ENCODE measurements at regions not wholly inside any gene's neighbourhood (a gene's known extent, or its start where the extent isn't known, plus 50 kb on each side); places are given as distances from the start of the nearest gene placed in this dataset.
A peak's percentile ranks its signal among the peaks of the same experiment; 100 is the strongest.
"Not testable (repeated sequence)": the region's sequence is repeated elsewhere in the genome, so short reads cannot be mapped to it uniquely, and the experiment has no call there.

DNA sequence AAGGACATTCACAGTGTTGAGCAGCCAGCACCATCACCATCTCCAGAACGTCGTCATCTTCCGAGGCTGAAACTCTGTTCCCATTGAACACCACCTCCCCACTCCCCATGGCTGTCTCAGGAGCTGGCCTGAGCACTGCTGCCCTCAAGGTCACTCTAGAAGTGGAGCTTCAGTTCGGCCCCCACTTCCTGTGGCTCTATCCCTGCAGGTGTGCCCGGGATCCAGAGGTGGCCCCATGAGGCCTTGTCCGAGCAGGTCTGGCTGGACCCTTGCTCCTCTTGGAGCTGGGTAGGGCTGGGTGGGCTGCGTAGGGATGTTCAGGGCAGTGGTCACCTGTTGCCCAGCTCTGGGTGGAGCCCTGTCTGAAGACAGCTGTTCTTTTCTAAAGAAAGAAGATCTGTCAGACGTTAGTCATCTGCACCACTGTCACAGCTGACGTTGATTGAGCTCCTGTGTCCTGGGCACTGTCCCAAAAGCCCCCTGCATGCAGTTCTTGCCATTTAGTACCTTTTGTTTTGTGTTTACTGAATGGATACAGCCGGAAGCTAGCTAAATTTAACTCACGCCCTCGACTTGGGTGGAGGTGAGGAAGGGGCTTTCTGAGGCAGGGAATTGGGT, 75.5 kb upstream of the CLDN5 start:
- no peak for DNase-seq

DNA sequence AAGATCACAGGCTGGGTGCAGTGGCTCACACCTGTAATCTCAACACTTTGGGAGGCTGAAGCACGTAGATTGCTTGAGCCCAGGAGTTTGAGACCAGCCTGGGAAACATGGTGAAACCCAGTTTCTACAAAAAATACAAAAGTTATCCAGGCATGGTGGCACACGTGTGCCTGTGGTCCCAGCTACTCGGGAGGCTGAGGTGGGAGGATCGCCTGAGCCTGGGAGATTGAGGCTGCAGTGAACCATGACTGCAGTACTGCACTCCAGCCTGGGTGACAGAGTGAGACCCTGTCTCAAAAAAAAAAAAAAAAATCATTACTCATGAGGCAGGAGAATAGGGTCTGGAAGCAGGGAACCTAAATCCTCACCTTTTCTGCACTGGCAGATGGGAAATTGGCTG, 79.1 kb upstream of the CLDN5 start:
- not testable (repeated sequence) for DNase-seq

DNA sequence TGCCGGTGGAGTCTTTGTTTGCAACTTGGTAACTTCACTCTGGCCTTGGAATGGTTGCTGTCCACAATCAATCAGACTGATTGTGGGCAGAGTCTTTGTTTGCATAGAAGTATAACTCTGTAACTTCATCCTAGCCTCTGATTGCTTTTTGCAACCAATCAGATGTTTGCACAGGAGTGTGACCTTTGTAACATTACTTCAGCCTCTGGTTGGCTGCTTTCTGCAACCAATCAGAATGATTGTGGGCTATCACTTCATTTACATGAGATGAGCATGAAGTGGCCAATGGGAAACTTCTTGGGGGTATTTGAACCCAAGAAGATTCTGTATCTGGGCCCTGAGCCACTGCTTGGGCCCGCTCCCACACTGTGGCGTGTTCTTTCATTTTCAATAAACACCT, 79.6 kb upstream of the CLDN5 start:
- DNase-seq, result no peak

DNA sequence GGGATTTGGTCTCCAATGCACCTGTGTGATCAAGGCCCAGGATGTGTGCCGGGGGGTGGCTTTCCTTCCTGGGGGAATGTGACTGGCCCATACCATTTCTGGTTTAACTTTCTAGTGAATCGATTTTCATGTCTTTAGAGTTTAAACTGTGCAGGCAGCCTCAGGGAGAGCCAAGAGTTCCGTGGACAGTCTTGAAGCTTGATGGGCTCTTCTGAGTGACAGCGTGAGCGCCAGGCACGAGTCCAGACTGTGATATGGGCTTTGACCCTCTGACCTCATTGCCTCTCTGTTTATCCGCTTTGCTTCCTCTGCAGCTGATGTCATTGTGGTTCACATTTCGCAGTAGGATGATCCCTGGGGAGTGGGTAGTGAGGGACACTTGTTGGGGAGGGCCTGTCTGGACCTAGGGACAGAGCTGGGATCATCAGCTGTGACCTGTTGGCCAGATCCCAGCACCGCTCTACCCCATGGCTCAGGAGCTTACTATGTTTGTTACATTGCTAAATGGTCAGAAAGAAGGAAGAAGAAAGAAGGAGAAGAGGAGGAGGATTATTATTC, 80.6 kb upstream of the CLDN5 start:
- DNase-seq, result no peak

DNA sequence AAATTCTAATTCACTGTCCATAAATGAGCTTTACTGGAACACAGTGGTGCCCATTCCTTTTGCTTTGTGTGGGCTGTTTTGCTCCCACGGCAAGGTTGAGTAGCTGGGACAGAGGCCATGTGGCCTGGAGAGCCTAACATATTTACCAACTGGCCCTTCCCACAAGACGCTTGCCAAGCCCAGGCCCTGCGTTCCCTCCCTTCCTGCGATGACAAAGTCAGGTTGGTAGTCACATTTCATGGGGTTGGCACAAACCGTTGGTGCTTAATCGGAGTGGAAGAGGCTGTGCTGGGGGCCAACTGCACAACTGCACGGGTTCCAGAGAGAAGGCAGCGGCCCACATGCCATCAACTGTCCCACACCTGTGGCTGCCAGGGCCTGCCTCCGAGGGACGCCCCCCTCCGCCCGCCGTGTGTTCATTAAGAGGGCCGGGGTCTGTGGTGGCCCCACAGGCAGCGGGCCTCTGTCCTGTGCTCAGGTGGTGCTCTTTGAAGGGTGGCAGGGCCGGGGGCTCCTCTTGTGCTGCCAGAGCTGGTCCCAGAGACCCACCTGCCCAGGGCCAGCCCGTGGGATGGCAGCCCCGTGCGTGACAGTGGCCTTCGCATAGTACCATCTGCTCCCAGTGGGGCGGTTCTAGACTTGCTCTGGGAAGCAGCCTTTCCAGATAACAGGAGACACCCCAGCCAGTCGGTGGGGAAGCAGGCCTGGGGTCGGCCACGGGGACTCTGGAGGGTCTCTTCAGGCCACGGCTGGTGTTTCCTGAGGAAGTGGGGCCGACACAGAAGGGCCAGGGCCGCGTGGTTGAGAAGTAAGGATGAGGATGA, 81.5 kb upstream of the CLDN5 start:
- DNase-seq, result no peak

DNA sequence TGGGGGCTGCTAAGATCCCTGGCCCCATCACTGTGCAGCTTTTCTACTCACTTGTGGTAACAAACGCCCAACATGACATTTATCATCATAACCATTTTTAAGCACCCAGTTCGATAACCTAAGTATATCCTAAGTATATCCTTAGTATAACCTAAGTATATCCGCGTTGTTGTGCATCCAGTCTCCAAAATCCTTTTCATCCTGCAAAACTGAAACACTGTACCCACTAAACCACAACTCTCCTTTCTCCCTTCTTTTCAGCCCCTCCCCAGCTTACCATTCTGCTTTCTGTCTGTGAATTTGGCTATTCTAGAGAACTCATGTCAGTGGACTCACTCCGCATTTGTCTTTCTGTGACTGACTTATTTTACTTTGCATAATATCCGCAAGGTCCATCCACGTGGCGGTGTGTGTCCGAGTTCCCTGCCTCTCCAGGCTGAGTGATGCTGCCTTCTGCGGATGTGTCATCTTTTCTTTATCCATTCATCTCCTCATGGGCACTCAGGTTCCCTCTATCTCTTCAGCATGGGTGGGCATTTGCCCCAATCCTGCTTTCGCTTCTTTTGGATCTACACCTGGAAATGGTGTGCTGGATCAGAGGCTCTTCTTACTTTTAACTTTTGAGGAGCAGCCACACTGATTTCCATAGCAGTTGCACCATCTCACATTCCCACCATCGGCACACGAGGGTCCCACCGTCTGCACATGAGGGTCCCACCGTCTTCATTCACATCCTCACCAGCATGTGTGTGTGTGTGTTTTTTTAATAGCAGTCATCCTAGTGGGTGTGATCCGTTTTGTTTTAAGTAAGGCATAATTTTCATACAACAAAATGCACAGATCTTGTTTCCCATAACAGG, 82.4 kb upstream of the CLDN5 start:
- no peak for DNase-seq

DNA sequence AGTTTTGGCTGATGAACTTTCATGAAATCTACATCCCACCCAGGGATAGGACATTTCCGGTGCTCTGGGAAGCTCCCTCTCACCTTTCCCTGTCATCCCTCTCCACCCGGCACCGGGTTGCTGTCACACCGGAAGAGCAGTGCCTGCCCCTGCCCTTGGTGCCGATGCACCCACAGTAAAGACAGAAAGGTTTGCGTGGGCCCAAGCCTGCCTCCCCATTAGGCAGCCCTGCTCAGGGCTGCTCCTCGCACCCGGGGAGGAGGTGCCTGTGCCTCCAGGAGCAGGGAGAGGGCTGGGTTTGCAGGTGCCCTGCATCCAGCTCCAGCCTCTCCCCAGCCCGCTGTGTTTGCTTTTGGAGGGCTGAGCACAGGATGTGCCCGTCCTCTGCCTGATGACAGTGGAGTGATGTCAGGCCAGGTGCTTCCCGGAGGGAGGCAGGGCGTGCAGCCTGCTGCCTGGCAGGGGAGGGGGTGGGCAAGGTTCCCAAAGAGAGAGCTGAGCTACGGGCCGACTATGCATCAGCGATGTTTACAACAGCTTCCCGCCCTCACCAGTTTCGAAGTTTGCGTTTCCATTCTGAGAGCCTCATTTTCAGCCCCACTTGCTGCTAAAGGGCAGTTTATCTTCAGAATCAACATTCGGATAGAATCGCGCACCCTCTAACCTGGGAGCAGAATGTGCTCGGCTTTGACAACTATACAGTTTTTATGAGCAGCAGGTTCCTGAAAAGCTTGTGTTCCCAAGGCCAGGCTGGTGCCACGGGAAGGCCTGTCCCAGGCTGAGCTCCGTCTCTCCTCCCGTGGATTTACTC, 83.2 kb upstream of the CLDN5 start:
- DNase-seq, result peak; percentile 19

DNA sequence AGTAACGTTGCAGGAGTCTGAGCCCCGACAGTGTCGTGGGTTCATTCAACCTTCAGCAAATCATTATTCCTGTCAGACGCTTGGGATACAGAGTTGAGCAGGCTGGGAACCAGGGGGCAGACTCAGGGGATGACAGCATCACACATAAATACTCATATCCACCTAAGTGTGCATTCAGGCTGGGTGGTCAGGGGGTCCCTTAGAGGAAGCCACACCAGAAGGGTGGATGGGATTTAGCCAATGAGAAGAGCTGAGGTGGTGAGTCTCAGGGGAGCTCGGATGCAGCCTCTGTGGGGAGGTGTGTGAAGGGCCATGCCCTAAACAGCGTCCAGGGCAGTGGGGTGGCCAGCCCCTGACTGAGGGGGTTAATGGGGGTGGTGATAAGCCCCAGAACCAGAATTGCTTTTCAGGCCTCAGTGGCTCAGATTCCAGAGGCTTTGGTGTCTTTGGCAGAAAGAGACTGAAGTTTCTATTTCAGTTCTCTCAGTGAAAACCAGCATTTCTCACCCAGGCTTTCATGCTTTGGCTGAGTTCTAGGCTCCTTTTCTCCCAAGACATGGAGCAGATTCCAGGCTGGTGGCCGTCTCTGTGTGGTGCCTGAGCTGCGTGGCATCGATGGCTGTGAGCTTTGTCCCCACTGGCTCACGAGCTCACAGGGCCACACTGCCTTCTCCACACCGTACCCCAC, 83.9 kb upstream of the CLDN5 start:
- no peak for DNase-seq

DNA sequence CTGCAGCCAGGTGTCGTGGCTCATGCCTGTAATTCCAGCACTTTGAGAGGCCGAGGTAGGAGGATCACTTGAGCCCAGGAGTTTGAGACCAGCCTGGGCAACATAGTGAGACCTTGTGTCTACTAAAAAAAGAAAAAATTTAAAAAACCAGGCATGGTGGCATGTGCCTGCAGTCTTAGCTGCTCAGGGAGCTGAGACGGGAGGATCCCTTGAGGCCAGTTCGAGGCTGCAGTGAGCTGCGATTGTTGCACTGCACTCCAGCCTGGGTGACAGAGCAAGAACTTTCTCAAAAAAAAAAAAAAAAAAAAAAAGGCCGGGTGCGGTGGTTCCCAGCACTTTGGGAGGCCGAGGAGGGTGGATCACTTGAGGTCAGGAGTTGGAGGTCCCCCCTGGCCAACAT, 85.5 kb upstream of the CLDN5 start:
- DNase-seq, result not testable (repeated sequence)

DNA sequence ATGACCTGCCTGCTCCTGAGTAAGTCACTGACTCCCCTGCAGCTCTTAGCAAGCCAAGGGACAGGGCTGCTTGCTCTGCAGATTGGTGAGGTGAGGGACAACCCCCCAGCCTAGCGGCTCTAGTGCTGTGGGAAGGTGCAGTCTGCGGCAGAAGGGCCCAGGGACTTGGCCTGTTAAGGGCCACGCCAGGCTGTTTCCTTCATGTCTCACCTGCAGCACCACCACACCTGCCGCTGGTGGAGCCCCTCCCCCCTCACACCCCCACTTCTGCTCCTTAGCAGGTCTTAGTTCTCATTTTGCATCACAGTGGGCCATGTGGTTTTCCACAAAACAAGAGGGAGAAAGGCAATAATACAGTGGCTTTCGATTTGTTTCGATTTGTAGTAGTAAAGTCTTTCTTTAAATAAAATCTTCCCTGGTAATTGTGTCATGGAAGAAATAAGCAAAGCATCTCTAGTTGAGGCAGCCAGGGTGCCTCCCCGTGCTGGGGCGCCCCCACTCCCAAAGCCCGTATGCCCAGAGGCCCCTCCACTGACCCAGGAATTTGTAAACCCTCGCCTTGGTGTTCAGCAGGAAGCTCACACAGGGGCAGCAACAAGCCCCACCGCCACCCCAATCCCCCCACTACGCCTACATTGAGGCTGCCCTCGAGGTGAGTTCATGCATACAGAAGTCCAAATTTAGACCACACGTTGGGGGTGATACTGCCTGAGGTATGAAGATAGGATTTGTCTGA, 86.5 kb upstream of the CLDN5 start:
- DNase-seq, result no peak

DNA sequence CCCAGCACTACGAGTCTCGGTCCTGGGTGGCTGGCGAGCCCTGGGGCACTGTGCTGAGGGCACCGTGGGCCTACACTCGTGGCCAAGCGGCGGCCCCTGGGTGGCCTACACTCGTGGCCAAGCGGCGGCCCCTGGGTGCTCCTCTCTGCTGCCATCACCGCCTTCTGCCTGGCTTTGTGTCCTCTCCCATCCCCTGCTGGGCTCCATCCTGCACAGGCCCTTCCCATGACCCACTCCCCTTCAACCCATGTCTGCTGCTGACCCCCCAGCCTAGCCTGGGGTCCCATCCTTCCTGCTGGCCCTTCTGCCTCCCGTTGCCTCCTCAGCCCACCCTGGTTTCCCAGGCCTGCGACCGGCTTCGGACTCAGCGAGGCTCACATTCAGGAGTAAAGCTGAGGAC, 87.4 kb upstream of the CLDN5 start:
- DNase-seq, result no peak

DNA sequence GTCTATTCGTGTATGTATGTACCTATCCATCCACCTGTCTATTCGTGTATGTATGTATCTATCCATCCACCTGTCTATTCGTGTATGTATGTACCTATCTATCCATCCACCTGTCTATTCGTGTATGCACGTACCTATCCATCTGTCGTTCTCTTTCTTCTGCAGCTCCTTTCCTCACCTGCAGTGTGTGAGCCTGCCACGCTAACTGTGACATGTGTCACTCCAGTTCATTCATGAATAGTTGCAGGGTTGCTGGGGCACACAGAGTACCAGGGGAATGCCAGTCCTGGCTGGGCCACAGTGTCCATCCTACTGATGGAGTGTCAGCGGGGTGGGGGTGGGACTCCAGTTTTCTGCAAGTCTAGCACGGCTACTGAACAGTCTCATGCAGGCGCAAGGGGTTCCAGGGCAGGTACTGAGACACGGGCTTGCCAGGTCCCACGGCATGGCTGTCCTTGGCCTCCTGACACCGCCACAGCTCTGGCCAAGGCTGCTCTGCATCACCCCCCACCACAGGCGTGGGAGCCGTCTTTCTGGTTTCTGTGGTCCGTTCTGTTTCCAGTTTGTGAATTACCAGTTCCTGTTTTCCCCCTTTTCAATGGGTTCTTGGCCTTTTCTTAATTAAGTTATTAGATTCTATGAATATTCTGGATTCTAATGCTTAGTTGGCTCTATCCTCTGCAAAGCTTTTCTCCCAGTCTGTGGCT, 88.8 kb upstream of the CLDN5 start:
- no peak for DNase-seq

DNA sequence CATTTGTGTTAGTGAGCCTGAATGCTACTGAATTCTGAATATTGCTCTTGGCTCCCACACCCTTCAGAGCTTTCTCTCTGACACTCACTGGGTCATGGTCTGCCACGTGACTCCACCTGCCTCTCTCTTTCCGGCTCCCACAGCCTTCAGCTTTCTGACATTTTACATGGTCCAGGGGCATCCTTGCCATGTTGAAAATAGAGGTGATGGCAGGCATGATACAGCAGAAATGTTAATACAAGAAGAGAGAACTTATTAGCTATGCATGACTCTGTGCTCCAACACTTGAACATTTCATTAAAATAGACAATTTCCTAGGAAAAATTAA, 90.3 kb upstream of the CLDN5 start:
- no peak for DNase-seq

DNA sequence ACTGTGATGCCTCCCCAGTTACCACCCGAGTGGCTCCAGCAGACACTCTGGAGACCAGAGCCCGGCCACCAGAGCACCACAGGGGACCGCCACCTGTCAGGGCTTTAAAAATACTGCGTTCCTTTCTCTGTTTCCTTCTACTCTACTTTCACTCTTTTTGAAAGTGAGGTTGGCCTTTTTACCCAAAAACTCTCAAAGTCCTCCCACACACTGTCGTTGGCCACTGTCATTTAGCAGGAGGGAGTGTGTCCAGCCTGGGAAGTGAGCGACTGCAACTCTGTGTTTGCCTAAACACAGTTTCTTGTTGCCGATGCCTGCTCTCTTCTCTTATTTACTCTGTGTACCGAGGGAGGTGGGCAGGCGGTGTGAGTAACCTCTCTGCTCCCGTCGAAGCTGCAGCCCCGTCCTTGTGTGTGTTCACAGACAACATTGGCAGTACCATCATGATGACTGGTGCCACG, 90.8 kb upstream of the CLDN5 start:
- no peak for DNase-seq

DNA sequence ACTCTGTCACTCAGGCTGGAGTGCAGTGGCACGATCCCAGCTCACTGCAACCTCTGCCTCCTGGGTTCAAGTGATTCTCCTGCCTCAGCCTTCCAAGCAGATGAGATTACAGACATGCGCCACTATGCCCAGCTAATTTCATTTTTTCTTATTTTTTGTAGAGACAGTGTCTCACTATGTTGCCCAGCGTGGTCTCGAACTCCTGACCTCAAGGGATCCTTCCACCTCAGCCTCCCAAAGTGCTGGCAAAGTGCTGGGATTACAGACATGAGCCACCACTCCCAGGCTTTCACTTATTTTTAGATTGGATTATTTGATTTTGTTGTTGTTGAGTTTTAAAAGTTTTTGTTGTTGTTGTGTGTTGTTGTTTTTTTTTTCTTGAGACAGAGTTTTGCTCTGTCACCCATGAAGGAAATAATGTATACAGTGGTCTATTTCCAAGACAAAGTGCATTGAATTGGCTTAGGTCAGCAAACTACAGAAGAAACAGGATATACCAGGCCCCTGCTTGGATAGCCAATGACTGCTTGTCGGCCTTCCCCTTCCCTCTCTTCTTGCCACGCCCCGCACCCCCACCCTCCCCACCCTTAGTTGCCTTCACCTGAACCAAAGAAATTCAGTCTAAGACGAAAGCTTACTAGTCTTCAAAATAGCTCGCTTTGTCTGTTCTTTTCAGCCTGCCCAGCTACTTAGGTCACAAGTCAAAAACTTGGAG, 91.8 kb upstream of the CLDN5 start:
- no peak for DNase-seq

DNA sequence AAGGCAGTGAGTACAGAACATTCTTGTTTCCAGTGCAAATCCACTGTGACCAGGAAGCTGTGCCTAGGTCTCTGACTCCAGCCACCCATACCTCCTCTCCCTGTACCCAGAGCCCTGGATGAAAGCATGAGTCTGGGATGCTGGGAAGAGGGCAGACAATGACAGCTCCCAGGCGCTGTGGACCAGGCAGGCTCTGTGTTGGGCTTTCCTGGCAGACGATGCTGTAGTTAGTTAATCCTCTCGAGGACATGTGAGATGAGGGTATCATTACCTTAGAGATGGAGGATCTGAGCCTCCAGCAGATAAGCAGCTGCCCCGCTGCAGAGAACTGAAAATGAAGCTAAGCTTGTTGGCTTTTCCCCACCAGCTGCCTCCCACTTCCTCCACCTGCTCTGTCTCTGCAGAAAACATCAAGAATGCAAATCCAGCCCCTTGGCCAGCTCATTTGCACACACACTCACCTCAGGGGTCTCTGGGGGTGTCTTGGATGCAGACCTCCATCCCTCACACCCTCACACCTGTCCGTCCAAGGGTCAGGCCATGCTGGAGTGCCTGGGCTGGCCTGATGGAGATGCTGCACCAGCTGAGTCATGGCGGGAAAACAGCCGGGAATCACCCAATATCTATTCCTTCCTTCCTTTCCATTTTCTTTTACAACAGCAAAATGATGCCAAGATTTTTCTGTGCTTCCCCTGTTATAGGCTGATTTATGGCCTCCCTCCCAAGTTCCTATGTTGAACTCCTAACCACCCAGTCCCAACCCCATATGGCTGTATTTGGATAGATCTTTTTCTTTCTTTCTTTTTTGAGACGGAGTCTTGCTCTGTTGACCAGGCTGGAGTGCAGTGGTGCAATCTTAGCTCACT, 94.9 kb upstream of the SEPTIN5 start:
- DNase-seq, result no peak

DNA sequence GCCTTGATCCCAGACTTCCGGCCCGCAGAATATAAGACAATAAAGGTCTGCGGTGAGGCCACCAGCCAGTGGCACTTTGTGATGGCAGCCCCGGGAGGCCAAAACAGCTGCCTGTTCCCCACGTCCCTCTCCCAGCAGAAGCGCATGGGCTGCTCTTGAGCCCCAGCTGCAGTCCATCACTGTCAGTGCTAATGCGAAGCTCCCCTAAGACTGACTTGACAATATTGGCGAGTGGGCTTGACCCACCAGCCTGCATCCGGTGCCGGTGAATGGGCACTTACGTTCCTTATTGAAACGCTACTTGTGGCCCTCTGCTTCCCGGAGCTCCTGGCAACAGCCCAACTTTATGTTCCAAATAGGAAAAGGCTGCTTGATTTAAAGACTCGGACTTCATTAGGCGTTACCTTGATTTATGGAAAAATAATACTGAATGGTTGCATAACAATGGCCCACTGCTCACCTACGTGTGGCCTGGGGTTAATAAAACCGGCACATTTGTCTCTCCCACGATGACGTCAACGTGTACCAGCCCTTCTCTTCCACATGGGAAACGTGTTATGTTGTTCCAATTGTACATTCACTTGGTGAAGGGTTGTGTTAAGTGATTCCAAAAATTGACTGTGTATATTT, 93.4 kb upstream of the SEPTIN5 start:
- DNase-seq, result peak; percentile 53
